DOHH2 (cell line): ENCODE measurements at regions not wholly inside any gene's neighbourhood (a gene's known extent, or its start where the extent isn't known, plus 50 kb on each side); places are given as distances from the start of the nearest gene placed in this dataset.
"Not testable (repeated sequence)": the region's sequence is repeated elsewhere in the genome, so short reads cannot be mapped to it uniquely, and the experiment has no call there.

Experiments
- H3F3A ChIP-seq: fragments of 200-600 bp; sonication (generic), shearing (Covaris generic); 2 replicates; pipeline ENCODE4 v1.6.0; 2016; ENCODE audit warnings: antibody characterized with exemption, mild to moderate bottlenecking; ENCODE audit not compliant: control insufficient read depth, insufficient read depth
- H3K27ac ChIP-seq: fragments of 200-600 bp; sonication (generic); 2 replicates; pipeline ENCODE4 v1.5.1; 2014; ENCODE audit warnings: low read depth, mild to moderate bottlenecking, low read length, moderate library complexity
- H3K27me3 ChIP-seq: fragments of 200-600 bp; sonication (generic); 2 replicates; pipeline ENCODE4 v1.6.1; 2014; ENCODE audit warnings: mild to moderate bottlenecking, low read length, mixed read lengths; ENCODE audit not compliant: control insufficient read depth
- H3K36me3 ChIP-seq: fragments of 200-600 bp; sonication (generic); 2 replicates; pipeline ENCODE4 v1.6.1; 2014; ENCODE audit warnings: mild to moderate bottlenecking, low read length, moderate library complexity, mixed read lengths; ENCODE audit not compliant: control insufficient read depth
- H3K4me1 ChIP-seq: fragments of 200-600 bp; sonication (generic); 2 replicates; pipeline ENCODE4 v1.6.1; 2014; ENCODE audit warnings: mild to moderate bottlenecking, low read length, mixed read lengths; ENCODE audit not compliant: control insufficient read depth
- H3K4me2 ChIP-seq: fragments of 200-600 bp; sonication (generic); 2 replicates; pipeline ENCODE4 v1.6.0; 2014; ENCODE audit warnings: mild to moderate bottlenecking, low read length, moderate library complexity
- H3K4me3 ChIP-seq: fragments of 200-600 bp; sonication (generic); 2 replicates; pipeline ENCODE4 v1.5.1; 2014; ENCODE audit warnings: mild to moderate bottlenecking, low read length, mixed read lengths
- H3K79me2 ChIP-seq: fragments of 200-600 bp; sonication (generic); 2 replicates; pipeline ENCODE4 v1.6.1; 2014; ENCODE audit warnings: mild to moderate bottlenecking, low read length, mixed read lengths; ENCODE audit not compliant: control insufficient read depth
- H3K9me2 ChIP-seq: fragments of 200-600 bp; sonication (generic); replicated peaks from 2 replicates; pipeline ENCODE4 v1.6.1; 2014; ENCODE audit warnings: mild to moderate bottlenecking, low read length, mixed read lengths; ENCODE audit not compliant: control insufficient read depth
- H3K9me3 ChIP-seq: fragments of 200-600 bp; sonication (generic); 2 replicates; pipeline ENCODE4 v1.6.1; 2014; ENCODE audit warnings: antibody characterized with exemption, low read length, mixed read lengths; ENCODE audit not compliant: control insufficient read depth, insufficient read depth
- H4K20me1 ChIP-seq: fragments of 200-600 bp; sonication (generic); 2 replicates; pipeline ENCODE4 v1.6.0; 2014; ENCODE audit warnings: low read depth, mild to moderate bottlenecking, antibody characterized with exemption, low read length, moderate library complexity; ENCODE audit not compliant: control insufficient read depth, insufficient read depth
- CTCF ChIP-seq: fragments of 200-600 bp; sonication (generic); IDR thresholded peaks from one replicate; pipeline ENCODE4 v1.5.1; 2014; ENCODE audit warnings: antibody characterized with exemption, mild to moderate bottlenecking, low read depth, low read length; ENCODE audit not compliant: poor library complexity, severe bottlenecking
- EZH2phosphoT487 ChIP-seq: fragments of 200-600 bp; sonication (generic); IDR thresholded peaks from 2 replicates; pipeline ENCODE4 v1.6.1; 2017; ENCODE audit warnings: borderline replicate concordance, mild to moderate bottlenecking, antibody characterized with exemption, low read length, moderate library complexity, mixed read lengths

GRCh38 chr5:124986667-124987066, 240.2 kb upstream of the ZNF608 start:
- H3F3A ChIP-seq = peaks cover 5% of the 10 kb centered on the region
- H4K20me1 ChIP-seq = no peaks in the 10 kb centered on the region
- H3K9me3 ChIP-seq = peaks cover 31% of the 10 kb centered on the region
- no peak overlapping the region for H3K4me3 ChIP-seq
- no peaks in the 10 kb centered on the region for H3K79me2 ChIP-seq
- H3K27me3 ChIP-seq = no peaks in the 10 kb centered on the region
- H3K36me3 ChIP-seq = peaks cover 21% of the 10 kb centered on the region
- H3K4me2 ChIP-seq = no peak overlapping the region
- TF ChIP-seq CTCF = no peak
- TF ChIP-seq EZH2phosphoT487 = no peak
- peaks cover 37% of the 10 kb centered on the region for H3K4me1 ChIP-seq
- no peak overlapping the region for H3K27ac ChIP-seq
- H3K9me2 ChIP-seq = no peaks in the 10 kb centered on the region

GRCh38 chr5:124987786-124988185, 241.3 kb upstream of the ZNF608 start:
- Histone ChIP-seq H3K4me1 (peaks cover 33% of the 10 kb centered on the region), H3K36me3 (peaks cover 14% of the 10 kb centered on the region), H3K9me3 (peaks cover 31% of the 10 kb centered on the region)
- H3F3A ChIP-seq, H3K27ac ChIP-seq, H4K20me1 ChIP-seq, H3K27me3 ChIP-seq, H3K4me2 ChIP-seq, H3K9me2 ChIP-seq, H3K4me3 ChIP-seq, H3K79me2 ChIP-seq: not testable (repeated sequence)

- Histone ChIP-seq H3K4me3 (no peak overlapping the region), H3K4me2 (no peak overlapping the region), H3F3A (no peaks in the 10 kb centered on the region), H3K27me3 (no peaks in the 10 kb centered on the region), H3K27ac (no peak overlapping the region), H3K9me2 (no peaks in the 10 kb centered on the region), H3K9me3 (peaks cover 17% of the 10 kb centered on the region), H4K20me1 (no peaks in the 10 kb centered on the region), H3K36me3 (0 out of 2 replicates have a peak, but pooled peaks cover 4% of the 10 kb centered on the region), H3K79me2 (no peaks in the 10 kb centered on the region), H3K4me1 (peaks cover 15% of the 10 kb centered on the region)
- no peak for TF ChIP-seq EZH2phosphoT487
Observed at GRCh38 chr5:124990723-124991122, 244.3 kb upstream of the ZNF608 start.

- Histone ChIP-seq H3K4me2 (no peak overlapping the region), H3K4me3 (no peak overlapping the region), H3K27me3 (no peaks in the 10 kb centered on the region), H4K20me1 (no peaks in the 10 kb centered on the region), H3F3A (no peaks in the 10 kb centered on the region), H3K79me2 (no peaks in the 10 kb centered on the region), H3K36me3 (no peaks in the 10 kb centered on the region), H3K4me1 (peaks cover 36% of the 10 kb centered on the region), H3K9me3 (no peaks in the 10 kb centered on the region), H3K27ac (no peak overlapping the region), H3K9me2 (no peaks in the 10 kb centered on the region)
- TF ChIP-seq CTCF (no peak), EZH2phosphoT487 (no peak)
Observed at GRCh38 chr5:124995421-124995820, 249.0 kb upstream of the ZNF608 start.
